CD14-positive monocyte (primary cell): ENCODE measurements at regions not wholly inside any gene's neighbourhood (a gene's known extent, or its start where the extent isn't known, plus 50 kb on each side); places are given as distances from the start of the nearest gene placed in this dataset.

Experiments
- DNase-seq, 3 donors: peaks; one replicate each; pipeline ENCODE4 v3.0.0-alpha.2; 2011 to 2022
- H2AFZ ChIP-seq: 2 replicates; pipeline ENCODE4 v1.6.0; 2012; ENCODE audit warnings: mild to moderate bottlenecking, low read depth, low read length, inconsistent platforms; ENCODE audit not compliant: insufficient read depth, poor library complexity, severe bottlenecking
- H3K27ac ChIP-seq, 2 donors: 1 replicate in 1 of 2; 2 replicates in 1 of 2; pipeline ENCODE4 v1.5.1; 2012 to 2013; ENCODE audit warnings: low read length in 2 of 2, control low read depth in 1 of 2, inconsistent platforms in 1 of 2, low read depth in 1 of 2, mild to moderate bottlenecking in 1 of 2
- H3K27me3 ChIP-seq, 2 donors: one replicate each; pipeline versions ENCODE4 v1.6.0 to v1.6.1; 2011 to 2013; ENCODE audit warnings: low read length in 2 of 2; ENCODE audit not compliant: control insufficient read depth in 2 of 2, insufficient read depth in 2 of 2
- H3K36me3 ChIP-seq, 2 donors: replicated peaks in 1 of 2; 1 replicate in 1 of 2; 2 replicates in 1 of 2; pipeline versions ENCODE4 v1.5.1 to v1.6.1; 2012 to 2013; ENCODE audit warnings: low read length in 2 of 2, control low read depth in 1 of 2, inconsistent platforms in 1 of 2, mild to moderate bottlenecking in 1 of 2; ENCODE audit not compliant: insufficient read depth in 2 of 2, control insufficient read depth in 1 of 2
- H3K4me1 ChIP-seq, 2 donors: 1 replicate in 1 of 2; 2 replicates in 1 of 2; pipeline versions ENCODE4 v1.5.1 to v1.6.1; 2012 to 2013; ENCODE audit warnings: low read length in 2 of 2, control low read depth in 1 of 2, inconsistent platforms in 1 of 2, mild to moderate bottlenecking in 1 of 2, moderate library complexity in 1 of 2; ENCODE audit not compliant: insufficient read depth in 2 of 2, control insufficient read depth in 1 of 2
- H3K4me2 ChIP-seq: replicated peaks from 2 replicates; pipeline ENCODE3; 2012; ENCODE audit warnings: low read length, moderate library complexity, mild to moderate bottlenecking; ENCODE audit not compliant: poor library complexity, severe bottlenecking; ENCODE audit errors: extremely low read depth
- H3K4me3 ChIP-seq, 3 experiments: fragments of 200-600 bp in 1 of 3; sonication (generic) in 1 of 3; replicated peaks in 1 of 3; 1 replicate in 2 of 3; 2 replicates in 1 of 3; pipeline ENCODE4 v1.5.1; 2011 to 2013; ENCODE audit warnings: low read length in 3 of 3, mild to moderate bottlenecking in 3 of 3, control low read depth in 2 of 3, low read depth in 2 of 3, inconsistent platforms in 1 of 3, moderate library complexity in 1 of 3
- H3K79me2 ChIP-seq: 2 replicates; pipeline ENCODE4 v1.6.0; 2012; ENCODE audit warnings: mild to moderate bottlenecking, control low read depth, inconsistent platforms, low read length, moderate library complexity; ENCODE audit not compliant: insufficient read depth
- H3K9ac ChIP-seq: 2 replicates; pipeline ENCODE4 v1.6.0; 2017; ENCODE audit warnings: low read length, mild to moderate bottlenecking; ENCODE audit not compliant: insufficient read depth, poor library complexity, severe bottlenecking
- H3K9me3 ChIP-seq, 2 donors: replicated peaks in 1 of 2; 1 replicate in 1 of 2; 2 replicates in 1 of 2; pipeline versions ENCODE4 v1.5.1 to v1.6.1; 2012 to 2013; ENCODE audit warnings: low read length in 2 of 2, control low read depth in 1 of 2; ENCODE audit not compliant: control insufficient read depth in 1 of 2, insufficient read depth in 1 of 2
- H4K20me1 ChIP-seq: 2 replicates; pipeline ENCODE4 v1.6.0; 2012; ENCODE audit warnings: mild to moderate bottlenecking, low read length, control low read depth, moderate library complexity; ENCODE audit not compliant: insufficient read depth
- H3K27ac Mint-ChIP-seq, 7 donors: one replicate each; pipeline ENCODE4 v1.8.0; 2020; ENCODE audit warnings: mild to moderate bottlenecking in 7 of 7, mixed read lengths in 7 of 7, moderate library complexity in 6 of 7, inconsistent platforms in 2 of 7
- H3K27me3 Mint-ChIP-seq, 3 donors: one replicate each; pipeline ENCODE4 v1.8.0; 2021 to 2022; ENCODE audit warnings: low read depth in 3 of 3, mild to moderate bottlenecking in 3 of 3, mixed read lengths in 3 of 3, moderate library complexity in 3 of 3, inconsistent platforms in 1 of 3
- H3K36me3 Mint-ChIP-seq, 2 donors: one replicate each; pipeline ENCODE4 v1.8.0; 2020; ENCODE audit warnings: mixed read lengths in 2 of 2, inconsistent platforms in 1 of 2, mild to moderate bottlenecking in 1 of 2
- H3K4me1 Mint-ChIP-seq: one replicate; pipeline ENCODE4 v1.8.0; 2020; ENCODE audit warnings: mild to moderate bottlenecking, mixed read lengths
- H3K4me3 Mint-ChIP-seq, 2 donors: one replicate each; pipeline ENCODE4 v1.8.0; 2020; ENCODE audit warnings: mild to moderate bottlenecking in 2 of 2, mixed read lengths in 2 of 2, moderate library complexity in 1 of 2
- H3K9me3 Mint-ChIP-seq, 7 donors: one replicate each; pipeline ENCODE4 v1.8.0; 2020 to 2022; ENCODE audit warnings: mixed read lengths in 7 of 7, mild to moderate bottlenecking in 6 of 7, moderate library complexity in 6 of 7, inconsistent platforms in 2 of 7
- WGBS: methylation state at CpG from one replicate; pipeline ENCODE4 v1.1.5; 2013; ENCODE audit warnings: missing lambda C conversion rate; ENCODE audit not compliant: insufficient coverage; 5-methylcytosine and 5-hydroxymethylcytosine counted together
- intact Hi-C, 2 donors: fragments of 100-400 bp; cut with micrococcal nuclease; formaldehyde crosslinking; loops; one replicate each; pipeline versions ENCODE4 v1.15.0 to v1.15.1; 2023
- TF ChIP-seq, protein P1 (sequence below): fragments of 200-600 bp; IDR thresholded peaks from one replicate; pipeline ENCODE4 v1.8.0; 2022; ENCODE audit warnings: antibody characterized with exemption, mild to moderate bottlenecking

DNA sequence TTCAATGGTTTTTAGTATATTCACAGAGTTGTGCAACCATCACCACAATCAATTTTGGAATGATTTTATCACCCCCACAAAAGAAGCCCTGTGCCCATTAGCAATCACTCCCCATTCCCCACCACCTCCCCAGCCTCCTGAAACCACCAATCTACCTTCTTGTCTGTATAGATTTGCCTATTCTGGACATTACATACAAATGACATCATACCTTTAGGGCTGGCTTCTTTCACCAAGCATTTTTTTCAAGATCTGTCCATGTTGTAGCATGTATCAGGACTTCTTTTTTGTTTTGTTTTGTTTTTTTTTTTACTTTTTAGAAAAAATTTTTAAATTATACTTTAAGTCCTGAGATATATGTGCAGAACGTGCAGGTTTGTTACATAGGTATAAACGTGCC lies 108.1 kb downstream of the RTL9 start:
- intact Hi-C loops = no loop called here
- H3K4me1 Mint-ChIP-seq = no peaks in the 10 kb centered on the region
- DNase-seq = no peak
- Histone ChIP-seq H3K79me2 (no peaks in the 10 kb centered on the region), H3K27me3 (no peaks in the 10 kb centered on the region), H2AFZ (no peak overlapping the region), H3K4me2 (no peak overlapping the region), H3K9me3 (no peaks in the 10 kb centered on the region), H3K27ac (no peak overlapping the region), H3K4me1 (no peaks in the 10 kb centered on the region), H3K4me3 (no peak overlapping the region), H3K9ac (no peak overlapping the region), H4K20me1 (no peaks in the 10 kb centered on the region), H3K36me3 (no peaks in the 10 kb centered on the region)
- H3K9me3 Mint-ChIP-seq = peaks cover 0 to 2% (median 0%) of the 10 kb centered on the region in 7 donors
- no CpG with 5 or more reads among the region's 2 CpGs for WGBS
- H3K36me3 Mint-ChIP-seq = no peaks in the 10 kb centered on the region
- TF ChIP-seq, protein P1, sequence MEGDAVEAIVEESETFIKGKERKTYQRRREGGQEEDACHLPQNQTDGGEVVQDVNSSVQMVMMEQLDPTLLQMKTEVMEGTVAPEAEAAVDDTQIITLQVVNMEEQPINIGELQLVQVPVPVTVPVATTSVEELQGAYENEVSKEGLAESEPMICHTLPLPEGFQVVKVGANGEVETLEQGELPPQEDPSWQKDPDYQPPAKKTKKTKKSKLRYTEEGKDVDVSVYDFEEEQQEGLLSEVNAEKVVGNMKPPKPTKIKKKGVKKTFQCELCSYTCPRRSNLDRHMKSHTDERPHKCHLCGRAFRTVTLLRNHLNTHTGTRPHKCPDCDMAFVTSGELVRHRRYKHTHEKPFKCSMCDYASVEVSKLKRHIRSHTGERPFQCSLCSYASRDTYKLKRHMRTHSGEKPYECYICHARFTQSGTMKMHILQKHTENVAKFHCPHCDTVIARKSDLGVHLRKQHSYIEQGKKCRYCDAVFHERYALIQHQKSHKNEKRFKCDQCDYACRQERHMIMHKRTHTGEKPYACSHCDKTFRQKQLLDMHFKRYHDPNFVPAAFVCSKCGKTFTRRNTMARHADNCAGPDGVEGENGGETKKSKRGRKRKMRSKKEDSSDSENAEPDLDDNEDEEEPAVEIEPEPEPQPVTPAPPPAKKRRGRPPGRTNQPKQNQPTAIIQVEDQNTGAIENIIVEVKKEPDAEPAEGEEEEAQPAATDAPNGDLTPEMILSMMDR = no peak
- no peak overlapping the region for H3K4me3 Mint-ChIP-seq
- H3K27ac Mint-ChIP-seq = no peak overlapping the region
- H3K27me3 Mint-ChIP-seq = peaks cover 0 to 4% (median 3%) of the 10 kb centered on the region in 3 donors

DNA sequence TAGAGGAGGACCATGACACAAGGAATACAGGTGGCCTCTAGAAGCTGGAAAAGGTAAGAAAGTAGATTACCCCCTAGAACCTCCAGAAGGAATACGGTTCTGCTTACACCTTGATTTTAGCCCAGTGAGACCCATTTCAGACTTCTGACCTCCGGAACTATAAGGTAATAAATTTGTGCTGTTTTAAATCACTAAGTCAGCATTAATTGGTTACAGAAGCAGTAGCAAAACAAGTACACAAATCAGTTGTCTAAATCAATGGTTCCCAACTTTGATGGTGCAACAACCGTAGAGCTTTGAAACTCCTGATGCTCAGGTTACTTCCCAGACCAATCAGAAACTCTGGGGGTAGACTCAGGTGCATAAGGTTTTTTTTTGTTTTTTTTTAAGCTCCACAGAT lies 113.6 kb downstream of the RTL9 start:
- H3K9me3 ChIP-seq = no peaks in the 10 kb centered on the region
- H3K9me3 Mint-ChIP-seq = peaks cover 0 to 3% (median 0%) of the 10 kb centered on the region in 7 donors
- no peaks in the 10 kb centered on the region for H3K36me3 ChIP-seq
- no peaks in the 10 kb centered on the region for H3K36me3 Mint-ChIP-seq
- DNase-seq = no peak
- H3K4me2 ChIP-seq = no peak overlapping the region
- no peak overlapping the region for H3K4me3 Mint-ChIP-seq
- TF ChIP-seq, protein P1 = no peak
- H2AFZ ChIP-seq = no peak overlapping the region
- H3K27ac ChIP-seq = no peak overlapping the region
- H3K27ac Mint-ChIP-seq = no peak overlapping the region
- H3K27me3 ChIP-seq = peaks cover 0 to 3% of the 10 kb centered on the region in 2 donors
- no peak overlapping the region for H3K4me3 ChIP-seq
- no CpG with 5 or more reads among the region's 3 CpGs for WGBS
- intact Hi-C loops = no loop called here
- H3K9ac ChIP-seq = no peak overlapping the region
- H3K4me1 Mint-ChIP-seq = no peaks in the 10 kb centered on the region
- no peaks in the 10 kb centered on the region for H4K20me1 ChIP-seq
- H3K79me2 ChIP-seq = no peaks in the 10 kb centered on the region
- no peaks in the 10 kb centered on the region for H3K4me1 ChIP-seq
- H3K27me3 Mint-ChIP-seq = peaks cover 0 to 5% (median 1%) of the 10 kb centered on the region in 3 donors
